ENCODE measurements at regions not wholly inside any gene's neighbourhood (a gene's known extent, or its start where the extent isn't known, plus 50 kb on each side); places are given as distances from the start of the nearest gene placed in this dataset.

- H3K27me3 ChIP-seq (ENCODE audit: control insufficient read depth, extremely low read depth, insufficient read depth, low read length), result no peaks in the 10 kb centered on the region
- no peak overlapping the region for H3K9ac ChIP-seq (ENCODE audit: control insufficient read depth, extremely low read depth, insufficient read depth, low read length)
- no peak overlapping the region for H2AFZ ChIP-seq (ENCODE audit: control insufficient read depth, low read length)
- no peaks in the 10 kb centered on the region for H3K79me2 ChIP-seq (ENCODE audit: control insufficient read depth, insufficient read depth, low read length)
- no peaks in the 10 kb centered on the region for H3K36me3 ChIP-seq (ENCODE audit: control insufficient read depth in 2 of 2, extremely low read depth in 1 of 2, insufficient read depth in 2 of 2, low read length in 2 of 2)
- H3K4me1 ChIP-seq (ENCODE audit: control insufficient read depth, extremely low read depth, insufficient read depth, low read length), result peaks cover 5% of the 10 kb centered on the region
- H4K20me1 ChIP-seq (ENCODE audit: control insufficient read depth, extremely low read depth, insufficient read depth, low read length), result no peaks in the 10 kb centered on the region
- H3K27ac ChIP-seq (ENCODE audit: control insufficient read depth, insufficient read depth, low read length), result no peak overlapping the region
- dilution Hi-C loops (cut with MboI; ENCODE audit: extremely low pct_ligation_motif_present, low sequenced_read_pairs), result no loop called here
- H3K9me3 ChIP-seq (ENCODE audit: control insufficient read depth, low read depth, low read length), result no peaks in the 10 kb centered on the region
- DNase-seq (ENCODE audit: low read depth, low spot score) (no peak), FAIRE-seq (no peak)
- TF ChIP-seq EZH2 (IDR thresholded peaks at IDR 0.05; ENCODE audit: low read length) (no peak), CTCF (optimal IDR thresholded peaks at IDR 0.05 in 1 of 3, IDR thresholded peaks at IDR 0.05 in 1 of 3, conservative IDR thresholded peaks at IDR 0.05 in 1 of 3; ENCODE audit: extremely low read depth in 1 of 3, insufficient read depth in 2 of 3, low read length in 3 of 3) (no peak)
- no peak overlapping the region for H3K4me3 ChIP-seq (ENCODE audit: control insufficient read depth in 2 of 3, extremely low read depth in 1 of 3, insufficient read depth in 2 of 3, low read depth in 1 of 3, low read length in 3 of 3)
- H3K4me2 ChIP-seq (ENCODE audit: control insufficient read depth, extremely low read depth, insufficient read depth, low read depth, low read length), result no peak overlapping the region
- no peaks in the 10 kb centered on the region for H3K9me1 ChIP-seq (ENCODE audit: control insufficient read depth, extremely low read depth, insufficient read depth, low read length)
Measured at GRCh38 chr2:198916548-198917080, 541.1 kb downstream of the SATB2 start.

- TF ChIP-seq EZH2 (IDR thresholded peaks at IDR 0.05; ENCODE audit: low read length) (no peak), CTCF (optimal IDR thresholded peaks at IDR 0.05 in 1 of 3, IDR thresholded peaks at IDR 0.05 in 1 of 3, conservative IDR thresholded peaks at IDR 0.05 in 1 of 3; ENCODE audit: extremely low read depth in 1 of 3, insufficient read depth in 2 of 3, low read length in 3 of 3) (no peak)
- Histone ChIP-seq H3K9me3 (ENCODE audit: control insufficient read depth, low read depth, low read length) (no peaks in the 10 kb centered on the region), H3K9me1 (ENCODE audit: control insufficient read depth, extremely low read depth, insufficient read depth, low read length) (no peaks in the 10 kb centered on the region), H3K4me1 (ENCODE audit: control insufficient read depth, extremely low read depth, insufficient read depth, low read length) (peaks cover 5% of the 10 kb centered on the region), H3K27ac (ENCODE audit: control insufficient read depth, insufficient read depth, low read length) (no peak overlapping the region), H3K36me3 (ENCODE audit: control insufficient read depth in 2 of 2, extremely low read depth in 1 of 2, insufficient read depth in 2 of 2, low read length in 2 of 2) (no peaks in the 10 kb centered on the region), H3K79me2 (ENCODE audit: control insufficient read depth, insufficient read depth, low read length) (no peaks in the 10 kb centered on the region), H3K4me3 (ENCODE audit: control insufficient read depth in 2 of 3, extremely low read depth in 1 of 3, insufficient read depth in 2 of 3, low read depth in 1 of 3, low read length in 3 of 3) (no peak overlapping the region), H4K20me1 (ENCODE audit: control insufficient read depth, extremely low read depth, insufficient read depth, low read length) (no peaks in the 10 kb centered on the region), H2AFZ (ENCODE audit: control insufficient read depth, low read length) (no peak overlapping the region), H3K4me2 (ENCODE audit: control insufficient read depth, extremely low read depth, insufficient read depth, low read depth, low read length) (no peak overlapping the region), H3K9ac (ENCODE audit: control insufficient read depth, extremely low read depth, insufficient read depth, low read length) (no peak overlapping the region), H3K27me3 (ENCODE audit: control insufficient read depth, extremely low read depth, insufficient read depth, low read length) (no peaks in the 10 kb centered on the region)
- DNase-seq (ENCODE audit: low read depth, low spot score) (no peak), FAIRE-seq (no peak)
- dilution Hi-C loops (cut with MboI; ENCODE audit: extremely low pct_ligation_motif_present, low sequenced_read_pairs), result no loop called here
Measured at GRCh38 chr2:198913394-198914152, 544.2 kb downstream of the SATB2 start.

Measured in keratinocyte (primary cell).